ENCODE measurements at regions not wholly inside any gene's neighbourhood (a gene's known extent, or its start where the extent isn't known, plus 50 kb on each side); places are given as distances from the start of the nearest gene placed in this dataset.

- peak; percentile 34 for DNase-seq (ENCODE audit: low read depth)
- TF ChIP-seq CTCF (IDR thresholded peaks at IDR 0.05; ENCODE audit: insufficient read depth, low read depth, low read length): no peak
- H3K4me3 ChIP-seq (ENCODE audit: low read depth, low read length): no peak overlapping the region
Measured at GRCh38 chr2:172249986-172250385, 147.3 kb upstream of the DLX2 start.

DNA sequence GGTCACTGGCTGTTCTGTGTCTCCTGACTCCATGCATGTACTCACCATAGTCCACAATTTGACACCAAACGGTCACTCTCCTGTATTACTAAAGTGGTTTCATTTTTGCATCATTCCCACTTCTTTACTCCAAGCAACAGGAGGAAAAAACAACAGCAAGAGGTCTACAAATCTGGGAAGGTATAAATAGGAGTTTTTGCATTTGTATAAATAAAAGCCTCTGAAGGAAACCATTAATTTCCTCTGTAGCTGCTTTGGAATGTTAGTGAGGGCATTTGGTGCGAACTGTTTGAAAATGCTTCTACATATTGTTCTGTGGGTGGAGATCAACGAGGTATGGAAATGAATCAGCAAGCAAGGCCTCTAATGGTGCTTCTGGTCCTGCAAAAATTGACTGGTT lies 148.5 kb upstream of the DLX2 start:
- H3K4me3 ChIP-seq (ENCODE audit: low read depth, low read length): no peak overlapping the region
- DNase-seq (ENCODE audit: low read depth): peak; percentile 51
- no peak for TF ChIP-seq CTCF (IDR thresholded peaks at IDR 0.05; ENCODE audit: insufficient read depth, low read depth, low read length)

DNA sequence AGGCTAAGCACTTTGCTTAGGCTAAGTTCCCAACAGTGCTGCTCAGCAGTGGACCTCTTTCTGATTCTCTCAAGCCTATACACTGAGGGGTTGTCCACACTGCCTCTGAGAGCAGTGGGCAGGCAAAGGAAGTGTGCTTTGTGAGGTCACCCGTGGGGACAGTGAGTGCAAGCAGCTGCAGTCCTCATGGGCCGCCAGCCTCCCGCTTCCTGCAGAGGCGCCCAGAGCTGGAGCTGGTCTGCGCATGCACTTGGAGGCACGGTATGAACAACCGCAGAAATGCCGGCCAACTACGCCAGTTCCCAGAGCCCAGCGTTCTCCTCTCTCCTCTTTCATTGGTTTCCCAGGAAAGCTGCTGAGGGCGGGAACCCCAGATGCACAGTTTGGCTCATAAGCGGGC lies 149.5 kb upstream of the DLX2 start:
- H3K4me3 ChIP-seq (ENCODE audit: low read depth, low read length): no peak overlapping the region
- TF ChIP-seq CTCF (IDR thresholded peaks at IDR 0.05; ENCODE audit: insufficient read depth, low read depth, low read length): no peak
- DNase-seq (ENCODE audit: low read depth): peak; percentile 30

- TF ChIP-seq CTCF (IDR thresholded peaks at IDR 0.05; ENCODE audit: insufficient read depth, low read depth, low read length): no peak
- H3K4me3 ChIP-seq (ENCODE audit: low read depth, low read length): no peak overlapping the region
- DNase-seq (ENCODE audit: low read depth): peak; percentile 98
Measured at GRCh38 chr2:172253190-172254052, 150.7 kb upstream of the DLX2 start.

DNA sequence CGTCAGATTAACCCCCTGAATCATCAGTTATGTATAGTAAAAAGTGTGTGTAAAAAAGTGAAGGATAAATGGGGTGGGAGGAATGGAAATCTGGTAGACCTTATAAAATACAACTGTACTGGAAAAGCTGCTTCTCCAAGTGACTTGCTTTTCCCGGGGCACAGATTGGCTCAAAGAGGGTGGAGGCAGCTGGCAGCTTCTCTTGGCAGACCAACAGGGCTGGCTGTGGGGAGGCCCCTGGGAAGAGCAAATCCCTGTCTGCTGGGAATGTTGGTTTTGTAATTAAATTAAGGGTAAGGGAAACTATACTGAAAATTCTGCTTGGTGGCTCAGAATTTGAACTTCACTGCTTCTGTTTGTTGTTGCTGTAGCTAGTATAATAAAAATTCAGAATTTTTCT lies 154.2 kb upstream of the DLX2 start:
- H3K4me3 ChIP-seq (ENCODE audit: low read depth, low read length): no peak overlapping the region
- TF ChIP-seq CTCF (IDR thresholded peaks at IDR 0.05; ENCODE audit: insufficient read depth, low read depth, low read length): no peak
- no peak for DNase-seq (ENCODE audit: low read depth)

DNA sequence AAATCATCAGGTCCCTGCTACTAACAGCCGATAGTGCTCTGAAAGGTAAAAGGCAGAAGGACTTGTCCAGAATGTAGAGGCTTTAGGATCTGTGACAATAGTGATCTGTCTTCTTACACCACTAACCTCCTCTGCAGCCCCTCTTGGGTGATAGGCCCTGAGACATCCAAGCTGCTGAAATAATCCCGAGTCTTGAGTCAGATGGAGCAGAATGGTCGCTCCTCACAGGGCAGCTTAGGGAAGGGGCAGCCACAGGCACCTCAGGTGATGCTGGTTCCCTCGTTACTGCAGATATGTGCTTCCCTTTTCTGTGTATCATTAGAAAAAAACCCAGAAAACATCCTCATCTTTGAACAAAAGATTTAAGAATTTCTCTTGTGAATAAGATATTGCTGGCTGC lies 157.1 kb upstream of the DLX2 start:
- no peak overlapping the region for H3K4me3 ChIP-seq (ENCODE audit: low read depth, low read length)
- DNase-seq (ENCODE audit: low read depth): no peak
- TF ChIP-seq CTCF (IDR thresholded peaks at IDR 0.05; ENCODE audit: insufficient read depth, low read depth, low read length): no peak

DNA sequence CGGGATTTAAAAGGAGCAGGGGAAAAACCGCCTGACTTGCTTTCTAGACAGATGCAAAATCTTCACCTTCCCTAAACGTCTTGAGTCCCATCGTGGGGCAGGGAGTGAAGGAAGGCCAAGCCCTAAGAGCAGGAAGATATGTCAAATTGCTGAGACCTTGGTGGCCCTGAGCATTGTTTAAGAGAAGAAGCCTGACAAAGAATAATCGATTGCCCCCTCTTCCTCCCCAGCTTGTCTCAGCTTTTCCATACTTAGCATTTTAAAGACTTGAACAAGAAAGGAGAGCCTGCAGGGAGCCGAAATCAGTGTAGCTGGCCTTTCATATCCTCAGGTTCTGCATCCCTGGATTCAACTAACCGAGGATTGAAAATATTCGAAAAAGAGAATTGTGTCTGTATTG lies 157.6 kb upstream of the DLX2 start:
- H3K4me3 ChIP-seq (ENCODE audit: low read depth, low read length): no peak overlapping the region
- no peak for TF ChIP-seq CTCF (IDR thresholded peaks at IDR 0.05; ENCODE audit: insufficient read depth, low read depth, low read length)
- no peak for DNase-seq (ENCODE audit: low read depth)

All from fibroblast of villous mesenchyme (primary cell).